ENCODE measurements at regions not wholly inside any gene's neighbourhood (a gene's known extent, or its start where the extent isn't known, plus 50 kb on each side); places are given as distances from the start of the nearest gene placed in this dataset.

DNA sequence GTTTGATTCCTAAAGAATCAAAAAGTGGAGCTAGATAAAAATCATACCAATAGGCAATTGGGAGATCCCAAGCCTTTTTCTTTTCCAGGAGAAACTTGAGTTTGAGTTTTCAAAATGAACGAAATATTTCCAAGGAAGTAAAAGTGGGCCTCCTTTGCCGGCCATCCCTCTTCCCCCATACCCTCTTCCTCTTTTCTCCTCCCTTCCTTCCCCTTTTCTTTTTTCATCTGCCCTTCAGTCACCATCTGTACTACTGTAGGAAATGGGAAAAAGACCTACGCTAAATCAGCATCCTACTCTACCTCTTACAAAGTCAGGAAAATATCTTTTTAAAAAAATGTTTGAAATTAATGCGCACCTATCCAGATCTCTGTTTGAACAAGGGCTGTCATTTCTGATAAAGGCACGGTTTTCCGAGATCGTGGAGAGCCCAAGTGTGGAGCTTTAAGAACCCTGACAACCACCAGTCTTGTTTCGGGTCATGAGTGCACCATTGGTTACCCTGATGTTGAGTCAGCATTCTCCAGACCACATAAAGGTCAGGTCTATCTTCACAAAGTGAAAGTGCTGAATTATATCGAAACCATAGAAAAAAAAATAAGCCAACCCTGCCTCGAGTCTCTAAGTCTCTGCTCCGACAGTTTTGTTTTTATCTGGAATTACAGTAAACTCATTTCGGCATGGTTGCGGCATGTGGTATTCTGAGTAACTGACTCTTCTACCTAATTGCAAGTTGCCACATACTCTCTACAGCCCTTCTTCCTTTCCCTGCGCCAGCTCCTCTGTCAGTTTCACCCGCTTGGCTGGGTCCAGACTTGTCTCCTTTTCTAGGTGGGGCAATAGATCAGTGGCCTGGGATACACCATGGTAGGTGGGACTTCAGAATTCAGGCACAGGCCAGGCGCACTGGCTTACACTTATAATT, 140.2 kb upstream of the KLF3 start:
- TF ChIP-seq, protein P1, sequence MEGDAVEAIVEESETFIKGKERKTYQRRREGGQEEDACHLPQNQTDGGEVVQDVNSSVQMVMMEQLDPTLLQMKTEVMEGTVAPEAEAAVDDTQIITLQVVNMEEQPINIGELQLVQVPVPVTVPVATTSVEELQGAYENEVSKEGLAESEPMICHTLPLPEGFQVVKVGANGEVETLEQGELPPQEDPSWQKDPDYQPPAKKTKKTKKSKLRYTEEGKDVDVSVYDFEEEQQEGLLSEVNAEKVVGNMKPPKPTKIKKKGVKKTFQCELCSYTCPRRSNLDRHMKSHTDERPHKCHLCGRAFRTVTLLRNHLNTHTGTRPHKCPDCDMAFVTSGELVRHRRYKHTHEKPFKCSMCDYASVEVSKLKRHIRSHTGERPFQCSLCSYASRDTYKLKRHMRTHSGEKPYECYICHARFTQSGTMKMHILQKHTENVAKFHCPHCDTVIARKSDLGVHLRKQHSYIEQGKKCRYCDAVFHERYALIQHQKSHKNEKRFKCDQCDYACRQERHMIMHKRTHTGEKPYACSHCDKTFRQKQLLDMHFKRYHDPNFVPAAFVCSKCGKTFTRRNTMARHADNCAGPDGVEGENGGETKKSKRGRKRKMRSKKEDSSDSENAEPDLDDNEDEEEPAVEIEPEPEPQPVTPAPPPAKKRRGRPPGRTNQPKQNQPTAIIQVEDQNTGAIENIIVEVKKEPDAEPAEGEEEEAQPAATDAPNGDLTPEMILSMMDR (IDR thresholded peaks at IDR 0.05; ENCODE audit: insufficient read depth, low read length), result no peak
- DNase-seq (ENCODE audit: low read depth), result no peak
- no peak overlapping the region for H3K4me3 ChIP-seq (ENCODE audit: low read depth, low read length)

DNA sequence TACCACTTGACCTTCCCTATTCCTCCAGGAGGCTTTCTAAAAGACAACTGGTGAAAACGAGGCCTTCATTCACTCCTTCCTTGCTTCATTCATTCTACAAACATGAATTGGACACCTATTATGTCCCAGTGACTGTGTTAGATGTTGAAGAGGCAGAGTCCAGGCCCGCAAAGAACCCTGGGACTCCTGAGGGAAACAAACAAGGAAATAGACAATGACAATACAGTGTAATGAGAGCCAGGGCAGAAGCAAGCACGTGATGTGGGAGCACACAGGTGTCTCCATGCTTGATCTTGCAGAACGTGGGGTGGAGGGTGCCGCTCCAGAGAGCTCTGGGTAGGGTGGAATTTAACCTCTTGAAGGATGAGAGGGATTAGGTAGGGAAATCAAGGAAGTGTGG, 137.6 kb upstream of the KLF3 start:
- no peak for DNase-seq (ENCODE audit: low read depth)
- H3K4me3 ChIP-seq (ENCODE audit: low read depth, low read length), result no peak overlapping the region
- TF ChIP-seq, protein P1 (IDR thresholded peaks at IDR 0.05; ENCODE audit: insufficient read depth, low read length), result no peak

DNA sequence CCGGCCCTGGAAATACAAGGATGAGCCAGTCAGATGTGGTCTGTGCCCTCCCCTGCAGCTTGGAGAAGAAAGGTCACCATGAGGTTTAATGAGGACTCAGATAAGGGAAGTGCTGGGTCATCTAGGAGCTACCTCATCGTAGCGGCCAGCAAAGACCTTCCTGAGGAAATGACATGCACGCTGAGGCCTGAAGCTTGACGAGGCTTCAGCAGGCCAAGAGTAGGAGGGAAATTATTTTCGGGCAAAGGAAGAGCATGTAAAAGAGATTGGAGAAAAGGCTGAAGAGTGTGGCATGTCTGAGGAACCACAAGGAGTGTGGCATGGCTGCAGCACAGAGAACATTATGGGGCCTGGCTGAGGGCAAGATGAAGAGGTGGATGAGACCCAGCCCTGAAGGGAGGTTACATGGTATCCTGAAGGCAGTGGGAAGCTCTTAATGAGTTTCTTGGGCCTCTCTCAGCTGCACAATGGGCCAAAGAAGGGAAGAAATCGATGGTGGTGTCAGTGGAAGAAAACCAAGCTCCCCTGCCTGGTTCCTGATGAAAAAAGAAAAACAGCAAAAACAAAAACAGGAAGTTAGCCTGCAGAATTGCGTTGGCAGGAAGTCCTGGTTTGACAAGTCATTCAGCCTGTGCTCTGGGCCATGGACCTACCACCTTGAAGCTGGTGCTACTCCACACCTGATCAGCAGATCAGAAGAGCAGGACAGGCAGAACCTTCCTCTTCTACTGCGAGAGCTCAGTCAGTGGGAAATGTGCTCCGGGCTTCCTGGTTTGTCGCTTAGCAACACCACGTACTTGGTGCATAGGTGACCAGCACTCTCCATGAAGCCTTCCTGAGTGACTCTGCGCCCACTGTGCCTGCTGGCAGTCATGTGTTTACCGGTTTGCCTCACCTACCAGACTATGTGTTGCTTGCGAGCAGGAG, 134.5 kb upstream of the KLF3 start:
- no peak for DNase-seq (ENCODE audit: low read depth)
- TF ChIP-seq, protein P1 (IDR thresholded peaks at IDR 0.05; ENCODE audit: insufficient read depth, low read length), result no peak
- no peak overlapping the region for H3K4me3 ChIP-seq (ENCODE audit: low read depth, low read length)

DNA sequence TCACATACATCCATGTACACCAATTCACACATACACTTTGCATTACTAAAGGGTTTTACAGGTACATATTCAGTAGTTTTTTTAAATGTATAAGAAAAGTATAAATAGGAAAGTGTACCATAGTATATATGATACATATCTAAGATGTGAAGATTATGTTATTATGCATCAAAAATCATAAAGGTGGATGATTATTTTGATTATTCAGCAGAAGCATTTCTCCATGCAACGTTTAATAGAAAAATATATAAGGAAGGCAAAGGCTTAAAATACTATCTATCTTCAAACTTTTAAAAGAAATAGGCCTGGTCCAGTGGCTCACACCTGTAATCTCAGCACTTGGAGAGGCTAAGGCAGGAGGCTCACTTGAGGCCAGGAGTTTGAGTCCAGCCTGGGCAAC, 133.5 kb upstream of the KLF3 start:
- TF ChIP-seq, protein P1 (IDR thresholded peaks at IDR 0.05; ENCODE audit: insufficient read depth, low read length), result no peak
- DNase-seq (ENCODE audit: low read depth), result no peak
- H3K4me3 ChIP-seq (ENCODE audit: low read depth, low read length), result no peak overlapping the region

DNA sequence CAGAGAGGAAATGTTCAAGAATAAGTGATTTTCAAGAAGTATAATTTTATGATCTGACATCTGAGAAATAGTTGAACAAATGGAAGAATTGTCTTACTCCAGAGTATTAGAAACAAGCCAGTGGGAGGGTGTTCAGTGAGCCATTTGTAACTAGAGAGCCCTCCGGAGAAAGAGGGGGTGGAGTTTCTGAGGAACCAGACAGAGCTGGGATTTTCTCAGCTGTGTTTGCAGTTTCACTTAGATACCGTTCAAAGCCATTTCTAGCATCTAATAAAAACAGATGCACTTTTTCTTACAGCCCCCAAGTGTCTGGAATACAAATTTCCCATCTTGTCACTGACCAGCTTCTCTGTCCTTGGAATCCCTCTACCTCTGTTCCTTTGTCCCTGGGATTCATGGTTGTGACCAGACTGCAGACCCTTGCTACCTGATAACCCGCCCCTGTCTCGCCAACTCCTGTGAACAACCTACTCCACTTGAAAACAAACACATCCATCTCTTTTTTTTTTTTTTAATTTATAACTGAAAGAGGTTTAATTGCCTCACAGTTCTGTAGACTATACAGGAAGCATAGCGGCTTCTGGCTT, 132.8 kb upstream of the KLF3 start:
- TF ChIP-seq, protein P1 (IDR thresholded peaks at IDR 0.05; ENCODE audit: insufficient read depth, low read length), result no peak
- no peak for DNase-seq (ENCODE audit: low read depth)
- H3K4me3 ChIP-seq (ENCODE audit: low read depth, low read length), result no peak overlapping the region

DNA sequence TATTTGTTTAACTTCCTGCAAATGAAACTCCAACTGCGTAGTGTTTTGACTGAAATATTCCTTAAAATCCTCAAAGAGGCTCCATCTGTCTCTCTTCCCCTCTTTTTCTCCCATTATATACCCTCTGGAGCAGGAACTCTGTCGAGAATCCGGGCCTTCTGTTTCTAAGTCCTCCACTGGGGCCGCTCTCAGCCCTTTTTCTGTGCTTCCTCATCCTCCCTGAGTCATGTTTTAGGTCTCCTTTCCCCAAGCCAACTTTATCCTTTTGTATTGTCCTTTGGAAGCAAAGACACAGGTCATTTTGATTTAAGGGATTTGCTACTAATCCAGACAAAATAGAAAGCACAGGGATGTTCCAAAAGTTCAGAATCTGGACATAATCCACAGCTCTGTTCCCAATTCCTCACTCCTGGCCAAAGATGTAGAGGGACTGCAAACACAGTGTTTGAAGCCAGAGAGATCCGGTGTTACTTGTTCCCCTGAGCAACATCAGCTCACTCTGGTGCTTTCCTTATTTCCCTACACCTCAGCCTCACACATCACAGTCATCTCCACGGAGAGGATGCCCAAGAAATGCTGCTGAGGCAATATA, 131.0 kb upstream of the KLF3 start:
- TF ChIP-seq, protein P1 (IDR thresholded peaks at IDR 0.05; ENCODE audit: insufficient read depth, low read length), result no peak
- no peak overlapping the region for H3K4me3 ChIP-seq (ENCODE audit: low read depth, low read length)
- no peak for DNase-seq (ENCODE audit: low read depth)
